ENCODE measurements at regions not wholly inside any gene's neighbourhood (a gene's known extent, or its start where the extent isn't known, plus 50 kb on each side); places are given as distances from the start of the nearest gene placed in this dataset.

DNA sequence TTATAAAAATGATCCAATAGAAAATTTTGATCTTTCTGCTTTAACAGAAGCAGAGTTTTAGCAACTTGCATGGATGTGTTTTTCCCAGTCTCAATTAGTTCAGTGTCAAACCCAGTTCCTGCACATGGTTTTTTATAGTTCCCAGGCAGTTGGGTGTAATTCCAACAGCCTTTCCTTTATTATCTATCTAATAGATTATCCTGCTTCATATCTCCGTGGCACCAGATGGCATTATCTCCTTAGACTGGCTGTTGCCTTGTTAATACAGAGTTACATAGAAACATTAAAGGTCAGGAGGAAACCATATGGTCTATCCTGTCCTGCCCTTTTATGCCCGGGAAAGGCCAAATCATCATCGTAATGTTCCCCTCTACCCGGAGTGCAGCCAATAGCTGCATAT lies 400.9 kb upstream of the SMIM21 start:
- TF ChIP-seq, protein P1, sequence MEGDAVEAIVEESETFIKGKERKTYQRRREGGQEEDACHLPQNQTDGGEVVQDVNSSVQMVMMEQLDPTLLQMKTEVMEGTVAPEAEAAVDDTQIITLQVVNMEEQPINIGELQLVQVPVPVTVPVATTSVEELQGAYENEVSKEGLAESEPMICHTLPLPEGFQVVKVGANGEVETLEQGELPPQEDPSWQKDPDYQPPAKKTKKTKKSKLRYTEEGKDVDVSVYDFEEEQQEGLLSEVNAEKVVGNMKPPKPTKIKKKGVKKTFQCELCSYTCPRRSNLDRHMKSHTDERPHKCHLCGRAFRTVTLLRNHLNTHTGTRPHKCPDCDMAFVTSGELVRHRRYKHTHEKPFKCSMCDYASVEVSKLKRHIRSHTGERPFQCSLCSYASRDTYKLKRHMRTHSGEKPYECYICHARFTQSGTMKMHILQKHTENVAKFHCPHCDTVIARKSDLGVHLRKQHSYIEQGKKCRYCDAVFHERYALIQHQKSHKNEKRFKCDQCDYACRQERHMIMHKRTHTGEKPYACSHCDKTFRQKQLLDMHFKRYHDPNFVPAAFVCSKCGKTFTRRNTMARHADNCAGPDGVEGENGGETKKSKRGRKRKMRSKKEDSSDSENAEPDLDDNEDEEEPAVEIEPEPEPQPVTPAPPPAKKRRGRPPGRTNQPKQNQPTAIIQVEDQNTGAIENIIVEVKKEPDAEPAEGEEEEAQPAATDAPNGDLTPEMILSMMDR (IDR thresholded peaks at IDR 0.05; ENCODE audit: insufficient read depth, low read depth, low read length) = no peak
- TF ChIP-seq EZH2 (IDR thresholded peaks at IDR 0.05; ENCODE audit: insufficient read depth, low read length) = no peak

All from astrocyte (in vitro differentiated cells and primary cell).